ENCODE measurements at regions not wholly inside any gene's neighbourhood (a gene's known extent, or its start where the extent isn't known, plus 50 kb on each side); places are given as distances from the start of the nearest gene placed in this dataset.
"Not testable (repeated sequence)": the region's sequence is repeated elsewhere in the genome, so short reads cannot be mapped to it uniquely, and the experiment has no call there.

- no peak for DNase-seq (ENCODE audit: low read depth)
Observed at GRCh38 chr10:25867321-25867720, 66.7 kb upstream of the MYO3A start.

DNA sequence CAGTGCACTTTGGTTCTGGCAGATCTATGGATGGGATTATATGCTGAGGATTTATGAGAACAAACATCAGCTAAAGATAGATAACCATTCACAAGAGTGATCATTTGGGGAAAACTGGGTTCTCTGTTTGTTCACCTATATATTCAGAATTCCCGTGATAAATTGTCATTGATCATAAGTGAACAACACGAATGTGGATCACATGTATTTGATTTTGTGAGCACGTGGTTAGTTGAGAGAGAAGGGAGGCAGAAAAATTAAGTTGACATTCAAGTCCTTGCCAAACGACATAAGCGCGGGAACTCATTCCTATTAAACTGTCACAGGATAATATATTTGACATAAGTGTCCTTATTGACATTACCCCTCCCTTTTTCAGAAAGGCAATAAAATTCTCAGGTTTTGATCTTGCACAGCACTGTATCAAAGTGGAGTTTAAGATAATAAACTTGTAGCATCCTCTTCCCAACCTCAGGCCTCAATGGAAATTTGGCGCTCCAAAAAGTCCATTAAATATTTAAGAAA, 64.9 kb upstream of the MYO3A start:
- DNase-seq (ENCODE audit: low read depth) = no peak

- DNase-seq (ENCODE audit: low read depth) = no peak
Observed at GRCh38 chr10:25869609-25870008, 64.4 kb upstream of the MYO3A start.

GRCh38 chr10:25874402-25874801, 59.6 kb upstream of the MYO3A start:
- DNase-seq (ENCODE audit: low read depth) = not testable (repeated sequence)

DNA sequence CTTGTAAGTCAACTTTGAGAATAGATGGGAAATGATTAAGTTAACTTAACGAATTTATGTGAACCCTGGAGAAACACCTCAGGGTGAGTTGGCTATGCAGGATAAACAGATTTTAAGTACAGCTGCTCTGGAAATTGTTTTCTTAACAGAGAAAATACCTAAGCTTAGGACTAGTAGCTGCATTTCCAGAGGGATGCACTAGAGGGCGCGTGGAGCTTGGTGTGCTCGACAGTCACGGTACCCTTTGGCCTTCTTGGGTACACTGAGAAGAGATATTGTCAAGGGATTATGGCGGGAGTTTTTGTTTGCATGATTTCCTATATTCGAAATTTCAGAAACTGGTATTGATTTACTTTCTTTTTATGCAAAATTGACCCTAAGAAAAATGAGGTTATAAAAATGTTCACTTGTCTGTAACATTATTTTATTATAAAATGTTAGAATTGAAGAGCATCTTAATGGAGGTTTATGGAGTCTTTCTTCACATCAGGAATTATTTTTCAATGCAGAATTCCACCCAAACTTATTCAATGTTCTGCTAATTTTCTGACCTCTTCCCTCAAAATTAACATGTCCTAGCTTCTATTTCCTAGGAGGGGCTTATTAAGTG, 58.4 kb upstream of the MYO3A start:
- peak; percentile 20 for DNase-seq (ENCODE audit: low read depth)

DNA sequence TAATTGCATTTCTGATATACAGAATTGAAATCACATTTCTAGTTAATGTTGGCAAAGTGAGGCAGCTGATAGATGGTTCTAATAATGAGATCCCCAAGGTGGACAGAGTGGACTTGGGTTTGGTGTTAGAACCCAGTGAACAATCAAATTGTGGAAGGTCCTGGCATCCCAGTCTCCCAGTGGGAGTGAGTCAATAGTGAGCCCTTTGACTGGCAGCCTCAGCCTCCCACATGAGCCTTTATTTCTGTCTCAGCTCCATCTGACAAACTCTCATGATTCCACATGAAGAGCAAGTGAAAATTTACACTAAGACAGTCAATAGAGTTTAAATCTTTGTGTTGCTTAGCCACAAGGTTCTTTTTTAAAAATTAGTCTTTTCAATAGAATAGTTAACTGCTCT, 56.7 kb upstream of the MYO3A start:
- DNase-seq (ENCODE audit: low read depth) = no peak

Data from fibroblast of gingiva (primary cell).